ENCODE measurements at regions not wholly inside any gene's neighbourhood (a gene's known extent, or its start where the extent isn't known, plus 50 kb on each side); places are given as distances from the start of the nearest gene placed in this dataset.

DNA sequence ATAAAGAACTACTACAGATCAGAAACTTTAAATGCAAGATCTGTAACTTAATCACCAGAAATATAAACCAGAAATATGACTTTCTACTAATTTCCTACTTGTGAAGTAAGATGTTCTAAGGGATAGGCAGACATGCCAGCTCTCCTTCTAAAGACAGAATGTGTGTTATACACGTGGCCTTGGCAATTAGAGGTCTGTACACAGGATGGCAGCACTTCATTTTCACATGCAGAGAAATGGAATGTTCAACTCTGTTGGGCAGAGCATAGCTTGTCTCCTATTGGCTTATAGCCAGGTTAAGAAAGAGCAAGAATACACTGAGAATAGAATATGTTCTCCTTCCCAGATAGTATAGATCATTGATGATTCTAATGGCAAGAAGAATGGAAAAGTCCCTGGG lies 403.8 kb downstream of the DAD1 start:
- Histone ChIP-seq H3K9me3 (no peaks in the 10 kb centered on the region), H3K4me1 (no peaks in the 10 kb centered on the region), H3K4me3 (replicated peaks in 1 of 3) (no peak overlapping the region), H3K27ac (no peak overlapping the region), H3K27me3 (no peaks in the 10 kb centered on the region), H3K36me3 (no peaks in the 10 kb centered on the region)
- TF ChIP-seq POLR2A (IDR thresholded peaks at IDR 0.05), result no peak
- TF ChIP-seq, protein P1, sequence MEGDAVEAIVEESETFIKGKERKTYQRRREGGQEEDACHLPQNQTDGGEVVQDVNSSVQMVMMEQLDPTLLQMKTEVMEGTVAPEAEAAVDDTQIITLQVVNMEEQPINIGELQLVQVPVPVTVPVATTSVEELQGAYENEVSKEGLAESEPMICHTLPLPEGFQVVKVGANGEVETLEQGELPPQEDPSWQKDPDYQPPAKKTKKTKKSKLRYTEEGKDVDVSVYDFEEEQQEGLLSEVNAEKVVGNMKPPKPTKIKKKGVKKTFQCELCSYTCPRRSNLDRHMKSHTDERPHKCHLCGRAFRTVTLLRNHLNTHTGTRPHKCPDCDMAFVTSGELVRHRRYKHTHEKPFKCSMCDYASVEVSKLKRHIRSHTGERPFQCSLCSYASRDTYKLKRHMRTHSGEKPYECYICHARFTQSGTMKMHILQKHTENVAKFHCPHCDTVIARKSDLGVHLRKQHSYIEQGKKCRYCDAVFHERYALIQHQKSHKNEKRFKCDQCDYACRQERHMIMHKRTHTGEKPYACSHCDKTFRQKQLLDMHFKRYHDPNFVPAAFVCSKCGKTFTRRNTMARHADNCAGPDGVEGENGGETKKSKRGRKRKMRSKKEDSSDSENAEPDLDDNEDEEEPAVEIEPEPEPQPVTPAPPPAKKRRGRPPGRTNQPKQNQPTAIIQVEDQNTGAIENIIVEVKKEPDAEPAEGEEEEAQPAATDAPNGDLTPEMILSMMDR (IDR thresholded peaks at IDR 0.05), result no peak
- 33 to 38% methylated on average over 1 of the region's 1 CpG for WGBS, 2 donors
- intact Hi-C loops (cut with DNase I), result no loop called here
- no peak for DNase-seq

DNA sequence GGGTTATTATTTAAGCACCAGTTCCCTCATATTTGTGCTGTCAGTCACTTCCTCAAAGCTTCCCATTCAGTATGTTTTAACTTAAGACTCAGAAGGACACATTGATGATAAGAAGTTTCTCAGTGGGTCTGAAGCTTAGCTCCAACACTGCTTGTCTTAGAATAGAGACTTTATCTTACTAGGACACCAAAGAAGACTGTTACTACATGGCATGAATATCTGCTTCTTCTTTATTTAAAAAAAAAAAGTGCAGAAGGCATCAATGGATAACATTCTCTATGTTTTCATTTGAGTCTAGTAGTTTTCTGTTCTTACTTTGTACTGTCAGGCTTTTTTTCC lies 404.2 kb downstream of the DAD1 start:
- H3K9me3 ChIP-seq, result no peaks in the 10 kb centered on the region
- H3K36me3 ChIP-seq, result no peaks in the 10 kb centered on the region
- H3K4me3 ChIP-seq (replicated peaks in 1 of 3), result no peak overlapping the region
- H3K27me3 ChIP-seq, result no peaks in the 10 kb centered on the region
- H3K27ac ChIP-seq, result no peak overlapping the region
- H3K4me1 ChIP-seq, result no peaks in the 10 kb centered on the region
- no peak for TF ChIP-seq POLR2A (IDR thresholded peaks at IDR 0.05)
- TF ChIP-seq, protein P1 (IDR thresholded peaks at IDR 0.05), result no peak
- intact Hi-C loops (cut with DNase I), result no loop called here
- no peak for DNase-seq

DNA sequence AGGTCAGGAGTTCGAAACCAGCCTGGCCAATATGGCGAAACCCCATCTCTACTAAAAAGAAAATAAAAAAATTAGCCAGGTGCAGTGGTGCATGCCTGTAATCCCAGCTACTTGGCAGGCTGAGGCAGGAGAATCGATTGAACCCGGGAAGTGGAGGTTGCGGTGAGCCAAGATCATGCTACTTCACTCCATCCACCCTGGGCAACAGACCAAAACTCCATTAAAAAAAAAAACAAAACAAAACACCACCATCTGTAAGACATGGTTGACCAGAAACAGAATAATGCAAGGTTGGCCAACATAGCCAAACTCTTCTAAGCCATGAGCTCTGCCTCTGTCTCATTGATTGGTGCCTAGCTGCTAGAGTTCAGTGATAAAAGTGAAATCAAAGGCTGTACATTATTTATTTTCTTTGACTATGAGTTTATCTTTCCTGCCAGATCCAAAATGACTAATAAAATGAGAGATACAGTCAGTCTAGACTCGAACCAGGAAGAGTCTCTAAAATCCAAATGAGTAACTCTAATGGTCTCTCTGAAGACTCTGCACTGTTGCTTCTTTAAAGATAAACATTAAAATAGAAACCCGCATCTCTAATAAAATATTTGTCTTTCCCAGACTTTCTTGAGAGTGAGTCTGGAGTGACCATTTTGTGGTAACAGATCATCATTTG lies 404.7 kb downstream of the DAD1 start:
- intact Hi-C loops (cut with DNase I), result no loop called here
- 56 to 58% methylated on average over 7 of the region's 7 CpGs for WGBS, 2 donors
- no peak overlapping the region for H3K27ac ChIP-seq
- DNase-seq, result no peak
- no peaks in the 10 kb centered on the region for H3K27me3 ChIP-seq
- no peaks in the 10 kb centered on the region for H3K4me1 ChIP-seq
- H3K36me3 ChIP-seq, result no peaks in the 10 kb centered on the region
- no peaks in the 10 kb centered on the region for H3K9me3 ChIP-seq
- TF ChIP-seq, protein P1 (IDR thresholded peaks at IDR 0.05), result no peak
- no peak for TF ChIP-seq POLR2A (IDR thresholded peaks at IDR 0.05)
- no peak overlapping the region for H3K4me3 ChIP-seq (replicated peaks in 1 of 3)

DNA sequence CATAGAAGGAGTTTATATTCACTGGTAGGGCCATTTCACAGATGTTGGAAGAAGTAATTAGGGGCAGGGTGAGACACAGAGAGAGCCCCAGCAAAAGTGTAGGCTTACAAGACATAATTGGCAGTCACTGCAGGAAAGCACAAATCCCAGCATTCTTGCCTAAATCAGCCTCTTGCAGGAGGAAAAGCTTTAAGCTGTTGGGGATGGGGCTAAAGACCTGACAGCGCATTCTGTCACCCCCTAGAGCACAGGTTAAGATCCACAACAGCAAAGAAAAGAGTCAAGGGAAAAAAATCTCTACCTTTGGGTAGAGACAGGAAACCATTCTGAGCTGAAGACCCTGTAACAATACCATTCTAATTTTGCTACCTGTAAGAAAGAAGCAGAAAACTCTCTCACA lies 409.0 kb downstream of the DAD1 start:
- Histone ChIP-seq H3K4me1 (no peaks in the 10 kb centered on the region), H3K27ac (no peak overlapping the region), H3K9me3 (no peaks in the 10 kb centered on the region), H3K4me3 (replicated peaks in 1 of 3) (no peak overlapping the region), H3K27me3 (no peaks in the 10 kb centered on the region), H3K36me3 (no peaks in the 10 kb centered on the region)
- TF ChIP-seq, protein P1 (IDR thresholded peaks at IDR 0.05), result no peak
- TF ChIP-seq POLR2A (IDR thresholded peaks at IDR 0.05), result no peak
- intact Hi-C loops (cut with DNase I), result no loop called here
- WGBS, 2 donors, result 89 to 100% methylated on average over 1 of the region's 1 CpG
- no peak for DNase-seq

DNA sequence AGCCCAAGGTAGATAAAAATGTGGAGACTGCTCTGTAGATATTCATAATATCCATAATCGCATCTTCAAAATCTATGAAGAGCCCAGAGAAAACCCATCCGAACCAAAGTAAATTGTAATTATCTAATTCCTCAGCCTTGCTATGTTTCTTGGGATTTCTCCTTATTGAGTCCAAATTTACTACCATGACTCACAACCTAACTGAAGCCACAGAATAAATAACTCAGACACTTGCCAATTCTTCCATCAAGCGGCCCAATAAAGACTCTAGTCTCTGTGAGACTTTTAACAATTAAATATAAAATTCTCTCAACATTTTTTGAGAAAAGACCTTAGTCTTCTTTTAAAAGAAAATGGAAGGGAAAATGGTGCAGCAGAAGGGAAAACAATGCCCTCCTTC lies 409.8 kb downstream of the DAD1 start:
- H3K27ac ChIP-seq, result no peak overlapping the region

More for the DNA sequence above, 409.8 kb downstream of the DAD1 start:
- Histone ChIP-seq H3K4me1 (no peaks in the 10 kb centered on the region), H3K27me3 (no peaks in the 10 kb centered on the region), H3K4me3 (replicated peaks in 1 of 3) (no peak overlapping the region), H3K36me3 (no peaks in the 10 kb centered on the region), H3K9me3 (no peaks in the 10 kb centered on the region)
- 89 to 90% methylated on average over 3 of the region's 3 CpGs for WGBS, 2 donors
- no peak for DNase-seq
- TF ChIP-seq, protein P1 (IDR thresholded peaks at IDR 0.05), result no peak
- no peak for TF ChIP-seq POLR2A (IDR thresholded peaks at IDR 0.05)
- intact Hi-C loops (cut with DNase I), result no loop called here
